HG02759 (cell line): ENCODE measurements at regions not wholly inside any gene's neighbourhood (a gene's known extent, or its start where the extent isn't known, plus 50 kb on each side); places are given as distances from the start of the nearest gene placed in this dataset.

Experiments used
- ATAC-seq: cut with Tn5 transposase; IDR thresholded peaks from one replicate; pipeline ENCODE4 v1.9.1; 2021; ENCODE audit warnings: mild to moderate bottlenecking, moderate library complexity; ENCODE audit not compliant: unreplicated experiment

DNA sequence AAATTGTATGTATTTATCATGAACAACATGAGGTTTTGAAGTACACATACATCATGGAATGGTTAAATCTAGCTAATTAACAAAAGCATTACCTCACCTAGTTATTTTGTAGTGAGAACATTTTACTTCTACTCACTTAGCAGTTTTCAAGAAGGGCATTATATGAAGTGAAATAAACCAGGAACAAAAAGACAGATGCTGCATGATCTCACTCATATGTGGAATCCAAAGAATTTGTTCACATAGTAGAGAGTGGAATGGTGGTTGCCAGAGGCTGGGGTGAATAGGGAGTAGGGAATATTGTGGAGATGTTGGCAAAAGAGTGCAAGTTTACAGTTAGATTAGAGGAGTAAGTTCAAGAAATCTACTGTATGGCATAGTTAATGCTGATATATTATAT lies 292.0 kb downstream of the ASXL3 start:
- no peak for ATAC-seq

DNA sequence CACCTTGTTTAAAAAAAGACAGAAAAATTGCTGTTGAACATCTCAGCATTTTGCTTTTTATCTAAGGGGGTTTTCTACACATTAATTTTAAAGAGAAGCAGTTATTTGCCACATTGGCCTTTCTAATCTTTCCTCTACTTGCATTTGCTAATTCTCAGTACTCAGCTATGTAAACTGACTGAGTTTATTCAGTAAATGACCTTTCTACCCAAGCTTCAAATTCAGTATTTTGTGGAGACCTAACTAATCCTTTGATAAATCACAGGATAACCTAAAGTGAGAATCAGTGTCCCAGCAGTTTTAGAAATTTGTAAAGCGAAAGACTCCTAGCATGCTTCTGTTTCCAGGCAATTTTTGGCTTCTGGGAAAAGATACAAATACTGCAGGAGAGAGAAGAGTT lies 288.4 kb downstream of the ASXL3 start:
- no peak for ATAC-seq

DNA sequence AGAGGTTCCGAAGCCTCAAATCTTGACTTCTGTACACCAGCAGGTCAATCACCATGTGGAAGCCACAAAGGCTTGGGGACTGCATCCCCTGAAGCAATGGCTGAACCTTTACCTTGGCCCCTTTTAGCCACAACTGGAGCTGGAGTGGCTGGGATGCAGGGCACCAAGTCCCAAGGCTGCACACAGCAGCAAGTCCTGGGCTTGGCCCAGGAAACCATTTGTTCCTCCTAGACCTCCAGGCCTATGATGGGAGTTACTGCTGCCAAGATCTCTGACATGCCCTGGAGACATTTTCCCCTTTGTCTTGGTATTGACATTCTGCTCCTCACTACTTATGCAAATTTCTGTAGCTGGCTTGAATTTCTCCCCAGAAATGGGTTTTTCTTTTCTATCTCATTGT lies 285.9 kb downstream of the ASXL3 start:
- ATAC-seq, result no peak

DNA sequence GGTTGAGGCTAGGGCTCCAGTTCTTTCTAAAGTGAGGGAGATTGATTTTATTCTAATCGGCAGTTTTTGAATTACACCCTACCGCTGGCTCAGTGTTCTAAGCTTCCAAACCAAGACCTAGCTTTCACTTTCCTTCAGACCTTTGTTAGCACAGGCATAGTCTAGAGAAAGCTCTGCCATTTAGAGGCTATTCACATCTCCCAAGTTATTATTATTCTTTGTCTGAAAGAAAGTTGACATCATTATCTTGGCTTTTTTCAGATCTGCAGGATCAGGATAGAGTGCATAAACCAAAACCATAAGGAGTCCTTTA lies 276.8 kb downstream of the ASXL3 start:
- no peak for ATAC-seq

DNA sequence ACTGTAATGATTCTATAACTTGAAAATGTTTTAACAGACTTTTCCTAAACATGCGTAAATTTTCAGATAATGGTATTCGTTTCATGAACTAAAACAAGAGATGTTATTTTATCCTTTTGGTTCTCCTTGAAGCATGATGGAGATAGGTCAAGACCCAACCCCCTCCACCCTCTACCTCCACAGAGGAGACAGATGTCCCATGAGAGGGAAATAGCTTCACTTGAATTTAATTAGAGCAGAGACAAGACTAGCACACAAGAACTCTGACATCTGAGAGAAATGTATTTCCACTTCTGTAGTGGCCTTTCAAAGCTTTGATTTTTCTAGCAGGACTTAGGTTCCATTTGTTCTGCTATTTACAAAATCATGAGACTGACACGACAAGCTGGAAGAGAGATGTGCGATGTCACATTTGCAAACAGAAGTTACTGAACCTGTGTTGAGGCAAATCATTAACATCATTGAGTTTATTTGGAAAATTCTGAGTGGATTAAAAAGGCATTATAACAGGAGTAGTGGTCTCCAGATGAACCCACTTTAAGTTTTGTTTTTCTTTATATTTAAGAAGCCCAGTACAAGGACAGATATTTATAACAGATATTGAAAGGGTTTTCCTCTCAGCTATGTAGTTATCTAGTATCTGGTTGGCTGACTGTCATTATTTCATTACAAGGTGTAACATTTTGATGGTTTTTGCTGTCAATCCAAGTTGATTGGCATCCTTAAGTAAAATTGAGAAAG lies 276.2 kb downstream of the ASXL3 start:
- no peak for ATAC-seq

DNA sequence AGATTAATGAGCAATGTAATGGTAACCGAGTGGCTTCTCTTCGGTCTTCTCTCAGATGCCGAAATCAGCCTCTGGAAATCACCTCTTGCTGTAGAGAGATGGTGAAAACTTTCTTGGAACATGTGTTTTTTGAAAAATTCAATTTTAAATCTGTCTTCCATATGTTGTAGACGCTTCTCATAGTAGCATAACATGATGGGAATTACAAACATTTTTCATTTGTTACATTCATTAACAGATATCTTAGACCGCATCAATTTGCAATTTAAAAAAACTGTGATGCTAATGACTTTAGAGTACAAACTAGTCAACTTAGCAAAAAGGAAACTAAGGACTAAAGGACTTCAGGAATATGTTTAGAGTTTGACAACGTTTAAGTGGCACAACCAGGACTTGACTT lies 275.2 kb downstream of the ASXL3 start:
- ATAC-seq, result no peak

DNA sequence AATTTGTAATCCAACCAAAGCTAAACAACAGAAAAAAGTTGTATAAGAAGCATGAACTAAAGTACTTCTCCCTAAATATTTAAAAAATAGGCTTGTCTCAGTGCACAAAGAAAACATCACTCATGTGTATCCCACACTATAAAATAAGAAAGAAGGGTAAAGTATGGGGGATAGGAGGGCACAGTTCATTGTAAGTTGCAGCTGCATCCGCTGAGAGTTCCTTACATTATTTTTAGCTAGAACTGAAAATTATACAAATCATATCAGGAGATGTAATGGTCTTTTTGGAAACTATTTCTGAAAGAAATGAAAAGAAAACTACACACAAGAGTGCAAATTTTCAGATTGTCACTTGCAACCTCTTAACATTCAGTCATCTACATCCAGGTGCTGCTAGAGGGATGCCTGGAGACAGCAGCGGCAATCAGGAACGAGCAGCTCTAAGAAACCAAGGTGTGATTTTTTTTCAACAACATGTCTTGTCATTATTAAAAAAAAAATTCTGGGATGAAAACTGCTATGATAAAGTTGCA lies 273.6 kb downstream of the ASXL3 start:
- no peak for ATAC-seq

DNA sequence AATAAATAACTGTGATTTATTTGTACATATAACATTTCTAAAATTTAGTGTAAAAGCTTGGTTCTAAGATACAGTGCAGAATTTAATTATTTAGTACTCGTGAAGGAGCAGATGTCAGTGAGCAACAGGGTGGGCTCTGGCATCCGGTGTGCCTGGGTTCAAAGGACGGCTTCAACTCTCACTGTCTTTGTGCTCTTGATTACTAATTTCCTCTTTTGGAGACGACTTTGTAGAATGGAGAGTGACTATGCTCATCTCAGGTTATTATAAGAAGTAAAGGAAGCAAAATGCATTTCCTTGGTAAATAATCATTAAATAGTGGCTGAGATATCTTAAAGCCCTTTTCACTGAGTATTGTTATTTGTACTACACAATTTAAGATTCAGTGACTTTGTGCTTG lies 271.7 kb downstream of the ASXL3 start:
- no peak for ATAC-seq

DNA sequence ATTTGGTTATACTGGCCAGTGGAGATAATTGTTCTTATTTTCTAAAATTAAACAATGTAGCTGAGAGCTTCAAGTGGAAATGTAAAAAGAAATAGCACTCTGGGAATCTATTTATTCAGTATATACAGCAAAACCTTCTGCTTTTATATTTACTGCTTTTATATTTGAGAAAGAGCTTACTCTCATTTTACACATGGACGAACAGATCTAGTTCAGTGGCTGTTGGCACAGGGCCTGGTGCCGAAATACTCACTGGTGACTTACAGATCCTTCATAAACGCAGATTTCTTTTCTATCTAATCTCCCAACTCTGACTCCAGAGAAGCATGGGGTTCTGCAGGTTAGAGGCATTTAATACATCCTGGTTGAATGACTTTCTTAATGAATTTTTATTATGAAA lies 266.2 kb downstream of the ASXL3 start:
- no peak for ATAC-seq

DNA sequence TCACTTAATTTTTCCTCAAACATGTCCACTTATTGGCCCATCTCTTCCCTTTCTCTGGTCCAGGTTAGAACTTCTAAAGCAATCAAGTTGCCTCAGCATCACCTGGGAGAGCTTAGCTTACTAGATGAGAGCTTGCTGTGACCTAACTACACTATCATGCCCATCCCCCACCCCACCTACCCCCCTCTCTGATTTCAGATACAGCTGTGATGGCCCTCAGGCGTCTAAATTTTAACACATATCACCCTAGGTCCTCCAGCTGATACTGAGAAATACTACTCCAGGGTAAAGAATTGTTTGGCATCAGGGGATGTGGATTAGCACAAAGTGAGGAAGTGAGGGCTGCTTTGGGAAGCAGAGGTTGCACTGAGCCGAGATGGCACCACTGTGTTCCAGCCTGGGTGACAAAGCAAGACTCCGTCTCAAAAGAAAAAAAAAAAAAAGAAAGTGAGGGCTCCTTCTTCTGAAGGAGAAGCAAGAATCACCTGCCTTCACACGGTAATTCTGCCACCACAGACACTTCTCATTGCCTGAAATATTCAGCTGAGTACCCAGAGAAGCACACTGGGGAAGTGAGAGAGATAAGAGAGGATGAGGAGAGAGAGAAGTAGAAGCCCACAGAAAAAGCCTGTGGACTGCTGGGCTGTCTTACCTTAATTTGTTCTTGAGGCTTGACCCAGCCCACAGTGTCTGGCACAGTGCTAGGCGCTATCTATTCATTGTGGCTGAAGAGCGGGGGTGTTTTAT lies 263.4 kb downstream of the ASXL3 start:
- ATAC-seq, result no peak

DNA sequence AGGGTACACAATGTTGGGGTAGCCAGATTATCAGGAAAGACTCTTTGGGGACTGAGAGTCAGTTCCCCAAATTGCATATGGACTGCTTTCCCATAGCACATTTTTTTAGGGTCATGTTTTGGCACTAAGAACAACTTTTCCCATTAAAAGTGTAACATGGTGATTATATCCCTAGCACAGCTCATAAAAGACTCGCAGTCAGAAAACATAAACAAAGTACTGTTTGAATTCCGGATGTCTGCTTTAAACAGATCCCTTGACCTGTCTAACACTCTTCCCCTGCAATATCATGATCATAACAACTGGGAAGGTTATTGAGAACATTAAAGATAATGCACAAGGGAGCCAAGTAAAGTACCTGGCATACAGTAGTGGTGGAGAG lies 262.2 kb downstream of the ASXL3 start:
- no peak for ATAC-seq

DNA sequence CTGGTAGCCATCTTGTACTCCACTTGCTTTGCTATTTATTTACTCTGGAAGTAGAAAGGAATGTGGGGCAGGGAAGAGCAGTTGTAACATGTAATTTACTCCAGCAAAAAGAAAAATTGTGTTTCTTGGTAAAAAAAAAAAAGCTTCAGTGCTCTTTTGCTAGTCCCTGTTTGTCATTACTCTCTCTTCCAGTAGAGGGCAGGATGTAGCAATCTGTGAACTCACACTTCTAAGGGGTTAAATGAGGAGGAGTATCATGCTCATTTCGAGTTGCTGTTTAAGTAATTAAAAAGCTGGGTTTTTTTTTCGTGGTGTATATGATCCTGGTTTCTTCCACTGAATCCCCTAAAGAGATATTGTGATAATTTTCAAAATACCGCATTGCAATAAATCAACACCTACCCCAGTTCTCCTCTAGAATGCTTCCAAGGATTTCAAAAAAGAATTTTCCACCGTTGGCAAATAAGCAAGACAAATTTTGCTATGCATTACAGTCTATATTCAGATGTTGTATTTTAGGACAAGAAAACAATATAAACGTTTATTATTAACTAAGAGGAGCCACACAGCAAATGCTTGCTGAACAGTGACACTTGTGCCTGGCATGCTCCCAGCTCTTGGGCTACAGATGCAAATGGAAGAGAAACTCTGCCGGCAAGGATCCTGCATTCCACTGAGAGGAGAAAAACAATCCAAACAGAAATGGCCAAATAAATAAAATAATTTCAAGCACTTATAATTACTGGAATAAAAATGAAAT lies 261.6 kb downstream of the ASXL3 start:
- ATAC-seq, result no peak

DNA sequence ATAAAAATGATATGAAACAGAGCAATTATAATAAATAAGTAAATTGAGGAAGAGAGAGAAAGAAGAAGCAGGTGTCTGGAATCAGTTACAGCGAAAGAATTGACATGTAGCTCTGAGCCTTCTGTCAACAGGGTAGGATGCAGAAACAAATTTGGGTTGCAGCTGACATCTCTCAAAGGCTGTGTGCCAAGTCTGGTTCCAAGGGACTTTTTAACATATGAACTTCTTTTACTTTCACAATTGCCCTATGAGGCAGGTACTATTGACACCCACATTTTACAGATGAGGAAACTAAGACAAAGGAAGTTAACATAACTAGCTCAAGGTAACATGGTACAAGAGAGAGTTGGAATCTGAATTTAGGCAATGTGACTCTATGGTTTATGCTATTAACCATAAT lies 260.0 kb downstream of the ASXL3 start:
- no peak for ATAC-seq

DNA sequence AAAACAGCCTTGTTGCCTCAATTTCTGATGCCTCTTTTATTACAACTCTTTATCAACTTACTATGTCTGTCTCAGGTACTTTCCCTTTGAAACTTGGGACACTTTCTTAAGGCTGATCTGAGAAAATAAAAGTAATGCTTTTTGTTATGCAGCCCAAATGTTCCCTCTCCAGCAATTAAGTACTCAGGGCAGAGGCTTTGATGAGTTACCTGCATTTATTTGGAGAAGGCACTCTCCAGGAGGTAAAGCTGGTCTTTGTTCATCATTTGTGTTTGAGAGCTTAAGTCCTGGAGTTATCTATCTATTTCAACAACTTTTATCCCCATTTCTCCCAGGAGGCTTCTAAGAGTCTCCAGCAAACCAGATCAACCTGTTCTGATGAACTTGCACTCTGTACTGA lies 259.2 kb downstream of the ASXL3 start:
- ATAC-seq, result no peak

DNA sequence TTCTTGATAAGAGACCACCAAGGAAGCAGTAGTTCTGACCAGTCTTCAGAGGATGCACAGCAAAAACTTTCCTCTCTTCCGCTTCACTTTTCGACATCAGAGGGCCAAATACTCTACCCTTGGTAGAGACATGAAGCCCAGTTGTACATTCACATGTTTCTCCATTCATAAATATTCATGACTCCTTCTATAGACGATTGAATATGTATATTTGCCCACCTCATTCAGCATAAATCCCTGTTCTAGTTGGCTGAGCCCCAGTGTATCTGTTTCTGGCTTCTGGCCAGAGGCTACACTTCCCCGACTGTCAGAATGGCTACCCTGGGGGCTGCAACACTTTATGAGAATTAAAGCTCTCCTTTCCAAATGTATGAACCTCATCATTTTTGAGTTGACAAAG lies 258.5 kb downstream of the ASXL3 start:
- ATAC-seq, result no peak

DNA sequence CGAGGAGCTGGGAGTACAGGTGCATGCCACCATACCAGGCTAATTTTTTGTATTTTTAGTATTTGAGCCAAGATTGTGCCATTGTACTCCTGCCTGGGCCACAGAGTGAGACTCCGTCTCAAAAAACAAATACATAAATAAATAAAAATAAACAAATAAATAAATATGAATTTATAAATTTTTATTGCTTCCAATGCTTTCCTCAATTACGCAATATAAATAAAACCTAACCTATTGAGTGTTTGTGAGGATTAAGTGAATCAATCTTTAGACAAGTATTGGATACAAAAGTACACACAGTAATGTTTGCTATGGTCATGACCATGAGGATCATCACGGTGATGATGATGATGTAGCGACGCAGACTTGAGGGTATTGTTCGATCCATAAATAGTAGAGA lies 257.4 kb downstream of the ASXL3 start:
- ATAC-seq, result no peak

DNA sequence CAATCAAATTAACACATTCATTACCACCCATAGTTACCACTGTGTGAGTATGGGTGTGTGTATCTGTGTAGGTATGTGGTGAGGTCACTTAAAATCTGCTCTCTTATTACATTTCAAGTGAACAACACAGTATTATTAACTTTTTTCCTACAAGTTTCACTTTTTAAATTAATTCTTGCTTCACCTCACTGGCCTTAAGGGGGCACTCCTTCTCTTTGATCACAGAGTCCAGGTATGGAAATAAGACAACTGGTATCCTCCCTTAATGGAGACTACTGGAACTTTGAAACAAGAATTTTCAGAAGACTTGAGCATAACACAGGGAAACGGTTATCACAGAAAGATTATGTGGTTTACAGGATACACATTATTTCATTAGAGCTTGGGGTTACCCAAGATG lies 255.8 kb downstream of the ASXL3 start:
- ATAC-seq, result no peak

DNA sequence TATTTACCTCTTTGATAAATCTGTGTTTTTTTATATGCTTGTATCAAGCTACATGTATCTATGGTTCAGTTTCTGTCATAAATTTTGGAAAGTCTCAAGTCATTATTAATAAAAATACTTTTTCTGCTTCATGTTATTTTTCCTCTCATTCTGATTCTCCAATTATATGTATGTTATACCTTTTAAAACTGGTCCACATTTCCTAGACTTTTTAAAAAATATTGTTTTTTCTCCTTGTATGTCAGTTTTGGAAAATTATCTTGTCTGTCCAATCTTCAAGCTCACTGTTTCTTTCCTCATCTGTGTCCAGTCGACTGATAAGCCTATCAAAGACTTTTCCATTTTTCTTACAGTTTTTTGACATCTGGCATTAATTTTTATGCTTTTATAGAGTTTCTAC lies 253.4 kb downstream of the ASXL3 start:
- no peak for ATAC-seq

DNA sequence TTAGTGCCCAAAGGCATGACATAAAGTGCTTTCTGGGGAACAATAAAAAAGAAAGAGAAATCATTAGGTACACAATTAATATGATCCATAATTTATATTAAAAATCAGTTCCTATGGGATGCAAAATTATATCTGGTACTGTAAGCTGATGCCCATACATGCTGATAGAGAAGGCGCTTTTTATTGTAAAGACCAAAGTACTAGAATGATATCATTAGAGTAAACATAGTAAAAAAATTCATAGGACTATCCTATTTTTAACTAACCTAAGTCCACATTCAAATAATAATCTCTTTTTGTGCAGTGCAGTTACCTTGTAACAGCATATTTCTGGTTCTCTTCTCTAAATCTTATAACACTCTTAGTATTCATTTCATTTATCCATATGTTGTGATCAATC lies 252.2 kb downstream of the ASXL3 start:
- ATAC-seq, result no peak

DNA sequence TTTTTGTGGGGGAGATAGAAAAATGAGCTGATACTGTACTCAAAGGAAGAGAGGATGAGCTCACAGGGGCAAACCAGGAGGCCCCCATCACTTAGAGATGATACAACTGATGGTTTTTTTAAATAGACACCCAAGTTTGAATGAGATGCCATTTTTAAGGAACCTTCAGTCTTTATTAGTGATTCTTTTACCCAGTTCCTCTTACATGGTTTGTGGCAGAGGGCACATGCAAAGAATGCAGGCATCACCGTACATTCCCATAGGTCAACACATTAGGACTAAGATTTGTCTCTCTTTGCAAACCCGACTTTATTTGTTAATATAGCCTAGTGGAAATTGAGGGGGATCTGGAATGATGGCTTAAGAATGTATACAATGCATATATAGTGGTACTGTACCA lies 250.9 kb downstream of the ASXL3 start:
- no peak for ATAC-seq

DNA sequence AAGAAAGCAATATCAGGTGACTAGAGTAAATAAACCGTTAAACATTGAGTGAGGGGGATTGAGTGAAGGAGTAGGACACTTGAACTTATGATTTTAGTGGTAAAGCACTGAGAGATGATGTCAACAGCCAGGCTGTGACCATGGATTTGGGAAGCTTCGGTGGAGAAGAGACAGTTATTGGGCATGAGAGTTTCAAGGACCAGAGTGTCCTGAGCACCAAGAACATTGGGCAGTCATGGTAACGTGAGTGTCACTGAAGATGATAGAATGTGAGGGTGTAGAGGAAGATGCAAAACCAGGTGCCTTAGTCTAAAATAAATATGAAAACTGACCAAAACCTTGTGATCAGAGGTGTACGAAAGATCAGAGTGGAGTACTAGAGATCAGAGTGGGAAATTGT lies 248.1 kb downstream of the ASXL3 start:
- no peak for ATAC-seq

DNA sequence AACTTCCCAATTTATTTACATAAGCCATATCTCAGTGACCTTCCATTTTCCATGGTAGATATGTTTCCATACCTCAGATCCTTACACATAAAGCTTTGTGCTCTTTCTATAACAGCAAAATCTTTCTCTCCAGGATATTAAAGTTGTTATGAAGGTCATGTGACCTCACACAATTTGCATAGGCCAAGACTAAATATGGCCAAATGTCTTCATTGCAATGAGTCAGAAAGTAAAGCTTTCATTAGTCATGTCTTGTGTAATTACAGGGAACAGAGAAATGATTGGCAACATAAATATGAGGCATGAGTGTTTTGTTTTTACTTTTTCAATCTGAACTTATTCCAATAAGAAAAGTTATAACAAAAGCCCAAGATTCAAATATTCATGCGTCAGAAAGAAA lies 243.5 kb downstream of the ASXL3 start:
- ATAC-seq, result no peak
